ENCODE measurements at regions not wholly inside any gene's neighbourhood (a gene's known extent, or its start where the extent isn't known, plus 50 kb on each side); places are given as distances from the start of the nearest gene placed in this dataset.
A peak's percentile ranks its signal among the peaks of the same experiment; 100 is the strongest.
"Not testable (repeated sequence)": the region's sequence is repeated elsewhere in the genome, so short reads cannot be mapped to it uniquely, and the experiment has no call there.

GRCh38 chr11:54797906-54798305, 91.3 kb downstream of the OR4A5 start:
- not testable (repeated sequence) for H3K27ac ChIP-seq; H3K9me3 ChIP-seq (ENCODE audit: severe bottlenecking); DNase-seq; H3K27me3 ChIP-seq (ENCODE audit: insufficient read depth, low read depth, severe bottlenecking); H3K4me3 ChIP-seq (ENCODE audit: low read depth, low read length); H3K36me3 ChIP-seq

- Histone ChIP-seq H3K4me3 (ENCODE audit: low read depth, low read length) (no peak overlapping the region), H3K27ac (no peak overlapping the region), H3K27me3 (ENCODE audit: insufficient read depth, low read depth, severe bottlenecking) (no peaks in the 10 kb centered on the region), H3K9me3 (ENCODE audit: severe bottlenecking) (peaks cover 14% of the 10 kb centered on the region), H3K36me3 (no peaks in the 10 kb centered on the region)
- no peak for TF ChIP-seq CTCF (IDR thresholded peaks at IDR 0.05; ENCODE audit: low read depth, low read length)
- DNase-seq, result no peak
Observed at GRCh38 chr11:54832676-54833075, 126.0 kb downstream of the OR4A5 start.

GRCh38 chr11:54855047-54855446, 148.4 kb downstream of the OR4A5 start:
- TF ChIP-seq CTCF (IDR thresholded peaks at IDR 0.05; ENCODE audit: low read depth, low read length), result 0 out of 2 replicates have a peak, but pooled peaks have one; percentile 6
- DNase-seq, result peak; percentile 5
- H3K9me3 ChIP-seq (ENCODE audit: severe bottlenecking); H3K27me3 ChIP-seq (ENCODE audit: insufficient read depth, low read depth, severe bottlenecking); H3K27ac ChIP-seq; H3K4me3 ChIP-seq (ENCODE audit: low read depth, low read length); H3K36me3 ChIP-seq: not testable (repeated sequence)

Data from WERI-Rb-1 (cell line).